Fibroblast of lung (primary cell): ENCODE measurements at regions not wholly inside any gene's neighbourhood (a gene's known extent, or its start where the extent isn't known, plus 50 kb on each side); places are given as distances from the start of the nearest gene placed in this dataset.

Experiments used
- DNase-seq, 2 donors: peaks; one replicate each; pipeline versions ENCODE4 v3.0.0 to v3.0.0-alpha.2; 2010; ENCODE audit warnings: low read depth in 2 of 2
- H2AFZ ChIP-seq: 2 replicates; pipeline ENCODE4 v1.5.1; 2012; ENCODE audit warnings: low read length, control low read depth, inconsistent platforms
- H3K27ac ChIP-seq: 2 replicates; pipeline ENCODE4 v1.5.1; 2011; ENCODE audit warnings: low read length, control low read depth; ENCODE audit not compliant: insufficient read depth
- H3K27me3 ChIP-seq: 2 replicates; pipeline ENCODE4 v1.5.1; 2011; ENCODE audit warnings: mild to moderate bottlenecking, low read length; ENCODE audit not compliant: control insufficient read depth, insufficient read depth
- H3K36me3 ChIP-seq: 2 replicates; pipeline ENCODE4 v1.5.1; 2011; ENCODE audit warnings: low read length; ENCODE audit not compliant: control insufficient read depth, insufficient read depth
- H3K4me1 ChIP-seq: 2 replicates; pipeline ENCODE4 v1.5.1; 2011; ENCODE audit warnings: low read length; ENCODE audit not compliant: control insufficient read depth, insufficient read depth; ENCODE audit errors: extremely low read depth
- H3K4me2 ChIP-seq: 2 replicates; pipeline ENCODE4 v1.5.1; 2011; ENCODE audit warnings: low read length, control low read depth; ENCODE audit not compliant: insufficient read depth; ENCODE audit errors: extremely low read depth
- H3K4me3 ChIP-seq, 4 experiments: fragments of 200-600 bp in 1 of 4; sonication (generic) in 1 of 4; replicated peaks in 1 of 4; 2 replicates each; pipeline ENCODE4 v1.5.1; 2011 to 2016; ENCODE audit warnings: low read length in 4 of 4, low read depth in 3 of 4, mild to moderate bottlenecking in 3 of 4, control low read depth in 2 of 4, inconsistent platforms in 1 of 4, mixed read lengths in 1 of 4; ENCODE audit not compliant: insufficient read depth in 1 of 4; ENCODE audit errors: control extremely low read depth in 1 of 4
- H3K79me2 ChIP-seq: 2 replicates; pipeline ENCODE4 v1.5.1; 2012; ENCODE audit warnings: mild to moderate bottlenecking, low read length, inconsistent platforms; ENCODE audit not compliant: control insufficient read depth, insufficient read depth
- H3K9ac ChIP-seq: 2 replicates; pipeline ENCODE4 v1.5.1; 2011; ENCODE audit warnings: mild to moderate bottlenecking, low read length, control low read depth; ENCODE audit not compliant: insufficient read depth
- H3K9me3 ChIP-seq: 2 replicates; pipeline ENCODE4 v1.5.1; 2012; ENCODE audit warnings: low read depth, low read length; ENCODE audit not compliant: control insufficient read depth, insufficient read depth
- H4K20me1 ChIP-seq: 2 replicates; pipeline ENCODE4 v1.5.1; 2011; ENCODE audit warnings: low read length; ENCODE audit not compliant: control insufficient read depth, insufficient read depth; ENCODE audit errors: extremely low read depth
- CTCF ChIP-seq, 2 donors: IDR thresholded peaks in 1 of 2; conservative IDR thresholded peaks in 1 of 2; 1 replicate in 1 of 2; 2 replicates in 1 of 2; pipeline ENCODE4 v1.5.1; 2011 to 2012; ENCODE audit warnings: low read length in 2 of 2, control low read depth in 1 of 2, inconsistent platforms in 1 of 2, low read depth in 1 of 2, mild to moderate bottlenecking in 1 of 2
- EZH2 ChIP-seq: IDR thresholded peaks from 2 replicates; pipeline ENCODE4 v1.5.1; 2012; ENCODE audit warnings: low read length, control low read depth, mild to moderate bottlenecking; ENCODE audit errors: missing control alignments

DNA sequence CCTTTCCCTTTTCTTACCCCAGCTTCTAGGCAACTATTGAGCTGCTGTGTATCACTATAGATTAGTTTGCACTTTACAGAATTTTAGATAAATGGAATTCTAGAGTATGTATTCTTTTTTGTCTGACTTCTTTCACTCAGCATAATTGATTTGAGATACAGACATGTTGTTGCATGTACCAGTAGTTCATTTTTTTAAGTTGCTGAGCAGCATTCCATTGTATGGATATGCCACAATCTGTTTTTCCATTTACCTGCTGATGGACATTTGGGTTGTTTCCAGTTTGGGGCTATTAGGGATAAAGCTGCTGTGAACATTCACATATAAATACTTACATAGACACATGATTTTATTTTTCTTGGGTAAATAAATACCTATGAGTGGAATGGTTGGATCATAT lies 135.7 kb downstream of the IGF1 start:
- no peaks in the 10 kb centered on the region for H3K79me2 ChIP-seq
- H3K27me3 ChIP-seq: no peaks in the 10 kb centered on the region
- no peak overlapping the region for H3K27ac ChIP-seq
- DNase-seq: no peak
- H4K20me1 ChIP-seq: no peaks in the 10 kb centered on the region
- no peaks in the 10 kb centered on the region for H3K36me3 ChIP-seq
- H2AFZ ChIP-seq: no peak overlapping the region
- no peak overlapping the region for H3K4me2 ChIP-seq
- H3K4me1 ChIP-seq: no peaks in the 10 kb centered on the region
- no peaks in the 10 kb centered on the region for H3K9me3 ChIP-seq
- no peak overlapping the region for H3K4me3 ChIP-seq
- H3K9ac ChIP-seq: no peak overlapping the region
- no peak for TF ChIP-seq EZH2
- TF ChIP-seq CTCF (conservative IDR thresholded peaks at IDR 0.05 in 1 of 2, IDR thresholded peaks at IDR 0.05 in 1 of 2; ENCODE audit: low read depth in 1 of 2, low read length in 2 of 2): no peak

- TF ChIP-seq CTCF (conservative IDR thresholded peaks at IDR 0.05 in 1 of 2, IDR thresholded peaks at IDR 0.05 in 1 of 2; ENCODE audit: low read depth in 1 of 2, low read length in 2 of 2) (no peak), EZH2 (no peak)
- H3K4me2 ChIP-seq: no peak overlapping the region
- peak in 1 of 2 donors; percentile 5 for DNase-seq
- no peaks in the 10 kb centered on the region for H3K9me3 ChIP-seq
- no peaks in the 10 kb centered on the region for H4K20me1 ChIP-seq
- H2AFZ ChIP-seq: no peak overlapping the region
- no peaks in the 10 kb centered on the region for H3K4me1 ChIP-seq
- H3K4me3 ChIP-seq: no peak overlapping the region
- H3K36me3 ChIP-seq: no peaks in the 10 kb centered on the region
- no peaks in the 10 kb centered on the region for H3K79me2 ChIP-seq
- no peak overlapping the region for H3K9ac ChIP-seq
- no peak overlapping the region for H3K27ac ChIP-seq
- no peaks in the 10 kb centered on the region for H3K27me3 ChIP-seq
Measured at GRCh38 chr12:102343361-102344121, 136.8 kb downstream of the IGF1 start.

GRCh38 chr12:102342281-102343006 lies 137.9 kb downstream of the IGF1 start:
- Histone ChIP-seq H3K36me3 (no peaks in the 10 kb centered on the region), H3K9ac (no peak overlapping the region), H3K27ac (no peak overlapping the region)

More at GRCh38 chr12:102342281-102343006, 137.9 kb downstream of the IGF1 start:
- Histone ChIP-seq H3K4me1 (no peaks in the 10 kb centered on the region), H3K9me3 (no peaks in the 10 kb centered on the region), H3K79me2 (no peaks in the 10 kb centered on the region), H2AFZ (no peak overlapping the region), H3K4me3 (no peak overlapping the region), H3K4me2 (no peak overlapping the region), H4K20me1 (no peaks in the 10 kb centered on the region), H3K27me3 (no peaks in the 10 kb centered on the region)
- TF ChIP-seq EZH2: no peak
- DNase-seq: no peak
